GM19372 (cell line): ENCODE measurements at regions not wholly inside any gene's neighbourhood (a gene's known extent, or its start where the extent isn't known, plus 50 kb on each side); places are given as distances from the start of the nearest gene placed in this dataset.
"Not testable (repeated sequence)": the region's sequence is repeated elsewhere in the genome, so short reads cannot be mapped to it uniquely, and the experiment has no call there.

Experiments used
- ATAC-seq: cut with Tn5 transposase; IDR thresholded peaks from one replicate; pipeline ENCODE4 v1.9.1; 2021; ENCODE audit warnings: mild to moderate bottlenecking, low read depth, moderate library complexity; ENCODE audit not compliant: unreplicated experiment

DNA sequence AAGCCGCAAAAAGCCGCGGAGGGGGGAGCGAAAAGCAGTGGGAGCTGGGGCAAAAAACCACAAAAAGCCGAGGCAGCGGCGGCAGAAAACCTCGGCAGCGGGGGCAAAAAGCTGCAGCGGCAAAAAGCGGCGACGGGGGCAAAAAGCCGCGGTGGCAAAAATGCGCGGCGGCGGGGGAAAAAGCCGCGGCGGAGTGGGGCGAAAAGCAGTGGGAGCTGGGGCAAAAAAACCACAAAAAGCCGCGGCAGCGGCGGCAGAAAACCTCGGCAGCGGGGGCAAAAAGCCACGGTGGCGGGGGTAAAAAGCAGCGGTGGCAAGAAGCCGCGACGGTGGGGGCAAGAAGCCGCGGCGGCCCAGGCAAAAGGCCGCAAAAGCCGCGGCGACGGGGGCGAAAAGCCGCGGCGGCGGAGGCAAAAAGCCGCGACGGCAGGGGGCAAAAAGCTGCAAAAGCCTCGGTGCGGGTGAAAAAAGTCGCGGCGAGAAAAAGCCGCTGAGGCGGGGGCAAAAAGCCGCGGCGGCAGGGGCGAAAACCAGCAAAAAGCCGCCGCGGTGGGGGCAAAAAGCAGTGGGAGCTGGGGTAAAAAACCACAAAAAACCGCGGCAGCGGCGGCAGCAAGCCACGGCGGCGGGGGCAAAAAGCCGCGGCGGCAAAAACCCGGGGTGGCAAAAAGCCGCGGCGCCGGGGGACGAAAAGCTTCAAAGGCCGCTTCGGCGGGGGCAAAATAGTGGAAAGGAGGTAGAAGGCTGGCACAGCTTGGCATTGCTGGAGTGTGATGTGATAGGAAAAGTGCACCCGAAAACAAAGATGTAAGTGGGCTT, 135.9 kb downstream of the ZNF92 start:
- no peak for ATAC-seq

GRCh38 chr7:65510187-65510538, 136.5 kb downstream of the ZNF92 start:
- not testable (repeated sequence) for ATAC-seq

- ATAC-seq, result not testable (repeated sequence)
Measured at GRCh38 chr7:65519751-65520150, 146.1 kb downstream of the ZNF92 start.

- not testable (repeated sequence) for ATAC-seq
Measured at GRCh38 chr7:65545465-65546161, 172.0 kb downstream of the ZNF92 start.

GRCh38 chr7:65549589-65550443, 176.2 kb downstream of the ZNF92 start:
- ATAC-seq, result not testable (repeated sequence)

DNA sequence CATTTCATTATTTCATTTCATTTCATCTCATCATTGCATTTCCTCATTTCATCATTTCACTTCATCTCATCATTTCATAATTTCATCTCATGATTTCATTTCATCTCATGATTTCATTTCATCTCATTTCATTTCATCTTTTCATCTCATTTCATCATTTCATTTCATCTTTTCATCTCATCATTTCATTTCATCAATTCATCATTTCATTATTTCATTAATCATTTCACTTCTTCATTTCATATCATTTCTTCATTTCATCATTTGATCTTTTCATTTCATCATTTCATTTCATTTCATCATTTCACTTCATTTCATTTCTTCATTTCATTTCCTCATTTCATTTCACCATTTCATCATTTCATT, 176.8 kb downstream of the ZNF92 start:
- not testable (repeated sequence) for ATAC-seq

DNA sequence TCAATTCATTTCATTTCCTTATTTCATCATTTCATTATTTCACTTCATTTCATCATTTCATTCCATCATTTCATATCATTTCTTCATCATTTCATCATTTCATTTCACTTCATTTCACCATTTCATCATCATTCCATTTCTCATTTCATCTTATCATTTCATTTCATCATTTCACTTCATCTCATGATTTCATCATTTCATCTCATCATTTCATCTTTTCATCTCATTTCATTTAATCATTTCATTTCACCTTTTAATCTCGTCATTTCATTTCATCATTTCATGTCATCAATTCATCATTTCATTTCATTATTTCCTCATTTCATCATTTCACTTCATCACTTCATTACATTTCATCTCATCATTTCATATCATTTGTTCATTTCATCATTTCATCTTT, 177.4 kb downstream of the ZNF92 start:
- ATAC-seq, result not testable (repeated sequence)

DNA sequence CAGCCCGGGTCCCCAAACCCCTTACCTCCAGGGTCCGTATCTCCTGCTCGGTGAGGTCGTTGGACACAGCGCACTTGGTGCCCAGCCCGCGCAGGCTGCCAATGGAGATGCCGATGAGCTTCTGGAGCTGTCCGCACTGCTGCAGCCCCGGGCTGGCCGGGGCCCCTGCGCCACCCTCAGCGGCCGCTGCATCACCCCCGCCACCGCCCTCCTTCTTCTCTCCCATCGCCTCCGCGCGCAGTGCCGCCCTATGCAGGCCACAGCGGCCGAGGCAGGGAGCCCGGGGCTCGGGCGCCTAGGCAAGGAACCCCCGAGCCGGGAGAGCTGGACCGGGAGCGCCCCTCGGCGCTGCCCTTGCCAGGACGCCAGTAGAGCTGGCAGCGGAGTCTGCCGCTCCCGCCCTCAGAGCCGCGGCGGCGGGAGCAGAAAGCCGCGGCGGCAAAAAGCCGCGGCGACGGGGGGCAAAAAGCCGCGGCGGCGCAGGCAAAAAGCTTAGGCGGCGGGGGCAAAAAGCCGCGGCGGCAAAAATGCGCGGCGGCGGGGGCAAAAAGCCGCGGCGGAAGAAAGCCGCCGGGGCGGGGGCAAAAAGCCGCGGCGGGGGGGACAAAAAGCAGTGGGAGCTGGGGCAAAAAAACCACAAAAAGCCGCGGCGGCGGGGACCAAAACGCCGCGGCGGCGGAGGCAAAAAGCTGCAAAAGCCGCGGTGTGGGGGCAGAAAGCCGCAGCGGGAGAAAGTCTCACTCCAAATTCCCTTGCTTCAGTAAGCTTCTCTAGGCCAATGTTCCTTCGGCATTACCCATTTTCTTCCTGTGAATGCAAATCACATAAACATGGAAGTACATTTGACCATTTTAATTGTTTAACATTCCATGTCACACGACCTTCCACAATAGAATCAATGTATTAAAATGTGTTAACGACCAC, 181.2 kb downstream of the ZNF92 start:
- ATAC-seq, result not testable (repeated sequence)

- not testable (repeated sequence) for ATAC-seq
Measured at GRCh38 chr7:65558584-65558983, 184.9 kb downstream of the ZNF92 start.

DNA sequence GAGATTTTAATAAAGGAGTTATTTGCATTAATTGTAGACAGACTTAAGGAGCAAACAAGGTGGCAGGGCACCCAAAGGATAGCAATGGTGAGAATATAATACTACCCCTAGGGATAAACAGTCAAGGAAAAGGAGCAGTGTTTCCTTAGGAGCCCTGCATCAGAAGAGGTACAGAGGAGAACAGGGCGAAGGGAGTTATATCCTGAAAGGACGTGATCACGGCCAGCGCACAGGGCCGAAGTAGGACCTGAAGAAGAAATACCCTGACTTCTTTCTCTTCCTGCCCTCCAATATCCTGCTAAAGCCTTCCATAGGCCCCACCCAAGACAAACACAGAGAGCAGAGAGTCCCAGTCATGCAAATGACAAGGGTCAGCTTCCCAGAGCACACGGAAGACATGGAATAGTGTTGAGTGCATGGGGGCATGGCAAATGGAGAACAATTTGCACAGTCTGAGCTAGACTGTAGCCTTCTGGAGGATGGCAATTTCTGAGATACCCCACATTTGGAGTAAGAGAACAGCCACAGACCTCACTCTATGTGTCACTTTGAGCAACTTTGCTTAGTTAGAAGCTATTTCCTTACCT, 188.2 kb downstream of the ZNF92 start:
- not testable (repeated sequence) for ATAC-seq

- ATAC-seq, result not testable (repeated sequence)
Measured at GRCh38 chr7:65562522-65562921, 188.9 kb downstream of the ZNF92 start.

DNA sequence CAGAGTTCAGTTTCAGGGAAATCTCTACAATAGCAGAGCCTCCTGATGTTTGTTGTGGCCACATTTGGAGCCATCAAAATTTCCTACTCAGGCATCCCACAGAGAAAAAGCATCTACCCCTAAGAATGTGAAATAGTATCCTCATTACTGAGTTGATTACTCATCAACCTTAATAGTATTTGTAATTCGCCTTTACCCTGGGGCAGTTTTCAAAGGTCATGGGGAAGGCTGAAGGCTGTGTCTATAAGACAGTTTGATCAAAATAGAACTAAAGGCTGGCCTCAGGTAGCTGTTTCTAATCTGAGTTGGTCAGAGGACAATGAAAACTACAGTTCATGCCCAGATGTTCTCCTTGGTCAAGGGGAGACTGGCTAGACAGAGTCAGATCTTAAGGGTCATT, 189.7 kb downstream of the ZNF92 start:
- not testable (repeated sequence) for ATAC-seq

GRCh38 chr7:65568226-65568625, 194.6 kb downstream of the ZNF92 start:
- ATAC-seq, result not testable (repeated sequence)

- ATAC-seq, result not testable (repeated sequence)
Measured at GRCh38 chr7:65570990-65571389, 197.3 kb downstream of the ZNF92 start.

DNA sequence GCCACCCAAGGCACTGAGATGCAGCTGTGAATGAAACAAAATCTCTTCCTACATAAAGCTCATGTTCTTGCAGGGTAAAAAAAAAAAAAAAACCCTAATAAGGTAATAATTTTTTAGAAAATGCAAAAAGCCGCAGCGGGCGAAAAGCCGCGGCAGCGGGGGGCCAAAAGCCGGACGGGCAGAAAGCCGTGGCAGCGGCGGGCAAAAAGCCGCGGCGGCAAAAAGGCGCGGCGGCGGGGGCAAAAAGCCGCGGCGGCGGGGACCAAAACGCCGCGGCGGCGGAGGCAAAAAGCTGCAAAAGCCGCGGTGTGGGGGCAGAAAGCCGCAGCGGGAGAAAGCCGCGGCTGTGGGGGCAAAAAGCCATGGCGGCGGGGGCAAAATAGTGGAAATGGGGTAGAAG, 198.9 kb downstream of the ZNF92 start:
- ATAC-seq, result not testable (repeated sequence)

GRCh38 chr7:65576370-65576769, 202.7 kb downstream of the ZNF92 start:
- not testable (repeated sequence) for ATAC-seq

DNA sequence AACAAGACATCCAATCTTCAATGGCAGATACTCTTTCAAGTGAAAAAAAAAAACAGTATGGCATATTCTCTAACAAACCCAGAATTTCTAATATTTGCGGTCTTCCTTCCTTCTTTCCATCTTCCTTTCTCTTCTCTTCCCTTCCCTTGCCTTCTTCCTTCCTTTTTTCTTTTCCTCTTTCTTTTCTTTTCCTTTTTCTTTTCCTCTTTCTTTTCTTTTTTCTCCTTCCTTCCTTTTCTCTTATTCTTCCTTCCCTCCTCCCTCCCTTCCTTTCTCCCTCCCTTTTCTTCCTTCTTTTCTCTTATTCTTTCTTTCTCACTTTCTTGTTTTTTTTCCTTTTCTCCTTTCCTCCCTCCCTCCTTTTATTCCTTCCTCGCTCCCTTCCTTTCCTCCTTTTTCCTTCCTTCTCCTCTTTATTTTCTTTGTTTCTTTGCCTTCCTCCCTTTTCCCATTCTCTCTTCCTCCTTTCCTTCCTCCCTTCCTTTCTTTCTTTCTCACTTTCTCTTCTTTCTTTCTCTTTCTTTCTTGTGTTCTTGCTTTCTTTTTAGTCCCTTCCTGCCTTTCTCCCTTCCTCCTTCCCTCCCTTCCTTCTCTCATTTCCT, 209.0 kb downstream of the ZNF92 start:
- not testable (repeated sequence) for ATAC-seq

- ATAC-seq, result not testable (repeated sequence)
Measured at GRCh38 chr7:65602495-65602894, 228.8 kb downstream of the ZNF92 start.

- no peak for ATAC-seq
Measured at GRCh38 chr7:65609131-65609530, 235.5 kb downstream of the ZNF92 start.
